Fibroblast of lung (primary cell): ENCODE measurements at regions not wholly inside any gene's neighbourhood (a gene's known extent, or its start where the extent isn't known, plus 50 kb on each side); places are given as distances from the start of the nearest gene placed in this dataset.

Experiments
- CTCF ChIP-seq, 2 donors: IDR thresholded peaks in 1 of 2; conservative IDR thresholded peaks in 1 of 2; 1 replicate in 1 of 2; 2 replicates in 1 of 2; pipeline ENCODE4 v1.5.1; 2011 to 2012; ENCODE audit warnings: low read length in 2 of 2, control low read depth in 1 of 2, inconsistent platforms in 1 of 2, low read depth in 1 of 2, mild to moderate bottlenecking in 1 of 2
- EZH2 ChIP-seq: IDR thresholded peaks from 2 replicates; pipeline ENCODE4 v1.5.1; 2012; ENCODE audit warnings: low read length, control low read depth, mild to moderate bottlenecking; ENCODE audit errors: missing control alignments

GRCh38 chr12:126030573-126030972 is 965.3 kb downstream of the AACS start:
- TF ChIP-seq CTCF (conservative IDR thresholded peaks at IDR 0.05 in 1 of 2, IDR thresholded peaks at IDR 0.05 in 1 of 2; ENCODE audit: low read depth in 1 of 2, low read length in 2 of 2) = no peak
- TF ChIP-seq EZH2 = no peak
